ENCODE measurements at regions not wholly inside any gene's neighbourhood (a gene's known extent, or its start where the extent isn't known, plus 50 kb on each side); places are given as distances from the start of the nearest gene placed in this dataset.

DNA sequence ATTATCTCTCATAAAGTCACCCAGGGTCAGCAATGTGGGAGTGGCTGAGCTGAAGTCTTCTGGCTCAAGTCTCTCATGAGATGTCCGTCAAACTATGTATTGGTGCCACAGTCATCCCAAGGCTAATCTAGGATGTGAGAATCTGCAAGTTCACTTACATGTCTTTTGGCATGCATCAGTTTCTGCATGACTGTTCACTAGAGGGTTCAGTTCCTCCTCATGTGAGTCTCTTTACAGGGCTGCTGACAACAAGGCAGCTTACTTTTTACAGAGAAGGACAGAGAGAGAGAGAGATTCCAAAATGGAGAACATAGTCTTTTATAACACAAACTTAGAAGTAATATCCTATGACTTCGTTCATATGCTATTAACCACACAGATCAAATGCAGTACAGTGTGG, 328.8 kb upstream of the SLITRK1 start:
- DNase-seq (ENCODE audit: low spot score) (no peak), ATAC-seq (no peak)
- intact Hi-C loops (cut with DNase I): no loop called here

GRCh38 chr13:84208246-84208910, 326.1 kb upstream of the SLITRK1 start:
- intact Hi-C loops (cut with DNase I): no loop called here
- ATAC-seq (no peak), DNase-seq (ENCODE audit: low spot score) (no peak)

DNA sequence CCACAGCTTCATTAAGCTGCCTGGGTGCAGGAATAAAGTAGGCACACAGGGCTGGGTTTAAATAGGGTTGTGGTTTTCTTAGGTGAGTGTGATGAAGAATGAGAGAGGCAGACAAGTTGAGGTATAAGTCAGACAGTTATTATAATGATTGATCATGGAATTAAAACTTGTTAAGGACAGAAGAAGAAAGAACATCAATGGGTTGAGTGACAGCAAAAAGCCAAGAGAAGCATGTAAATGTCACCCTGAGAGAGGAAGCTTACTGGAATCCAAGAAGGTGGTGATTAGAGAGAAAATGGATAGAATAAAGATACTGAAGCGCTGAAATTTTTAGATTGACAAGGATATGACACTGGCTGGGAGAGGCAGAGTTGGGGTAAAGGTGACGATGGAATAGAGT, 325.2 kb upstream of the SLITRK1 start:
- DNase-seq (ENCODE audit: low spot score): no peak
- intact Hi-C loops (cut with DNase I): no loop called here
- ATAC-seq: no peak

DNA sequence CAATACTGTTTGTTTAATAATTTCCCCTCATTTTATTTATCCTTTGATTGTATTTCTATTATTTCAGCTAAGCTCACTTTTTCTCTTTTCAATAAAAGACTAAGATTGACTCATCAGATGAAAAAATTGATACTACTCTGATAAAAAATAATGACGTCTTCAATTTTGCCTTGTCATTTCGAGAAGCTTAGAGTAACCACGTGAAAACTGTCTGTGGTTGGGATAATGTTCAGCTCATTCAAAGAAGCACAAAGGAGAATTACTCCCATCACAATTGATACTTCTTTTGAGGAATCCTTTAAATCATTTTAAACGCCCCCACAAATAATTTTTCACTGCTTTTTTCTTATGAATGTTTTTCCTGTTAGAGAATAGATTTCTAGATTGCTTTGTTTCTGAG, 318.7 kb upstream of the SLITRK1 start:
- intact Hi-C loops (cut with DNase I): no loop called here
- ATAC-seq: no peak
- no peak for DNase-seq (ENCODE audit: low spot score)

DNA sequence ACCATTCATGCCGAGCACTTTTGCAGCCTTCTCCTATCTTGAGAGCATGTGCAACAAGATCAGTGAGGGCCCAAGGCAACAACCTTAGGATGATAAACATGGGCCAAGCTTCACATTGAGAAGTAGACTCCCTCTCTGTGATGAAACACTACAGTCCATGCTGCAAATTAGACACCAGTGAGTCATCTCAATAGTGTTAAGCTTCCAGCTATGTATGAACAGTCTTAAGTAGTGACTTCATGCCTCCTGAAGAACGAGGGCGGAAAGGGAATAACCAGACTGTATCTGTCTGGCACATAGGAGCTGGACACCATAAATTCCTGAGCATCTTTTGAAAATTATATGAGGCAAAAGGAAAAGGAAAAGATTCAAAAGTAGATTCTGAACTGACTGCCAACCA, 309.9 kb upstream of the SLITRK1 start:
- ATAC-seq: no peak
- intact Hi-C loops (cut with DNase I): no loop called here
- DNase-seq (ENCODE audit: low spot score): no peak

DNA sequence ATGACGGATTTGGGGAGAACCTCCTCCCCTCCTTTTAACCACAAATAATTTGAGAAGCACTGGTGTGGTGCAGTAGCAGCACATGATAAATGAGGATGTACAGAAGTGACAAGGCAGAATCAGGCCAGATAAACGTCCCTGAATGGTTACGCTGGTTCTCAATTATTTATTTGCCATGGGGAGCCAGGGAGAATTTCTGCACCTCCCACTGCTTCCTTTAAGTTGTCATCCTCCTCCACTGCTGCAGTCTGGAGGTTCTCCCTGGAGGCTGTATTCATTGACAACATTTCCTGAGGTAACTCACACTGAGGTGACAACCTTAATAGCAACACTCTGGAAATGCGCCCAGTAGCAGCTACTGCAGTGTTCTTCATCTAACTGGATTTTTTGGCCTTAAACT, 308.9 kb upstream of the SLITRK1 start:
- intact Hi-C loops (cut with DNase I): no loop called here
- DNase-seq (ENCODE audit: low spot score): no peak
- no peak for ATAC-seq

DNA sequence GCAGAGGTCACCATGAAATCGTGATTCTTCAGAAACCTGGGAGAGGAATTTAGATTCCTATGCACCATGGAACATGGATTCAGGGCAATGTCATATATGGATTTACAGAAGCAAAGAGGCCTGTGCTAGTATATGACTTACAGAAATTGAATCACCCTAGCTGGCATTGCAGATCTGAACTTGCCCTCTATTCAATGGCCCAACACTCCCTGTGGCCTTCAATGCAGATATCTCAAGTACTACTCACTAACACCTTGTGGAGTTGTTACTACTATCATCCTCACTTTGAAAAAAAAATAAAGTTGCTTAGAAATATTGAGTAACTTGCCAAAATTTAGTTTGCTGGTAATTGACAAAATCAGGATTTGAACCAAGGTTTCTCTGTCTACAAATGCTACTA, 305.4 kb upstream of the SLITRK1 start:
- ATAC-seq: no peak
- intact Hi-C loops (cut with DNase I): no loop called here
- DNase-seq (ENCODE audit: low spot score): no peak

DNA sequence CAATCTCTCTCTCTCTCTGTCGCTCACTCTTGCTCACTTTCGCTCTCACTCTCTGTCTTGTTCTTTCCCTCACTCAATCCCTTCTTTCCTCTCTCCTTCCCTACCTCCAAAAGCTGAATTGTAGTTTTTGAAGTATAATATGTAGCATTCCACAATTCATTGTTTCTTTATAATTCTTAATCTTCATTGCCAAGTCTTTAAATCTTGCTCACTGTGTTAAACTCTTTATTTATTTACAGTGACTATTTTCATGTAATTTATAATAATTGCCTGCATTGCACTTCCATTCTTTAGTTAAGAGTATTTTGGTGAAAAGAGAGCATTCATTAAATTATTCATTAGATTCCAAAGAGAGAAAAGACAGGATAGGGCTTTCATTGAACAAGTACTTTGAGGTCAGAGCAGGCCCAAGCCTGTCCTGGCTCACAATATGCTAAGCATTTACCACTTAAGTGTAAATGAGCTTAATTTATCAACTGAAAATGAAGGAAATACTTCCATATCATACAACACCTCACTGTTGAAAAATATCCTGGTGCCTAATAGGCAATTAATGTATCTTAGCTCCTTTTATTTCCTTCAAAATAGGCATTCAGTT, 257.4 kb upstream of the SLITRK1 start:
- no peak for DNase-seq (ENCODE audit: low spot score)
- intact Hi-C loops (cut with DNase I): no loop called here
- ATAC-seq: no peak

DNA sequence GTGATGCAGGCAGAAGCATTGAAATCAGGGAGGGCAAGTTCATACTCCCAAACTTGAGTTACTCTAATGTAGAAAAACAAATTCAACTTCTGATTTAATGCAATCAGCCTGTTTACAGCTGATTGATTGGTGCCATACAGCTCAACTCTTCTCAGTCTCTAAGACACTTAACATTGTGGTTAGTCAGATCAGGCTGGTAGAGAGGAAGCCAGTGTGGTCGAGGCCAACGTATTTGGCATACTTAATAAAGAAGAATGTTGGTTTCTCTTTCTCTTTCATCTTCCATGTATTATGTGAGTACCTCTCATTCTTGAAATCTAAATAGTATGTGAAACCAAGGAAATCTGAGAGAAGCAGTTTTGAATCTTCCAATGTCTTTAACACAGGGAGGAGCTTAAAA, 255.0 kb upstream of the SLITRK1 start:
- ATAC-seq (no peak), DNase-seq (ENCODE audit: low spot score) (no peak)
- intact Hi-C loops (cut with DNase I): no loop called here

DNA sequence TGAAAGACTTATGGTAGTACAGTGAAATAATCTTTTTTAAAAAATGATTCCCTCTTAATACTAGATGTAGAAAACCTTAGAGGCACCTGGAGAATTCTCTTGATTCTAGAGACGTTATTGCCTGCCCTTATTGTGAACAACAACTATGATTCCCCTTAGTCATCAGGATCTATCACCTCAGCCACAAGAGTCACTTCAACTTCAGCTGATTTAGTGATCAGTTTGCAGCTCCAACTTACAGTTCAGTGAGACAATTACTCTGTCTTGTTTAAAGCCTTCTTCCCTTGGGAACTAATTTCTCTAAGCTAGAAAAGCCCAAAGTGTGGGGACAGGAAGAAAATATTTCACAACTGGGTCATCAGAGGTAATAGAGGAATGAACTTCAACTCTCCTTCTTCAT, 254.3 kb upstream of the SLITRK1 start:
- ATAC-seq (no peak), DNase-seq (ENCODE audit: low spot score) (no peak)
- intact Hi-C loops (cut with DNase I): no loop called here

GRCh38 chr13:84132491-84132890, 250.2 kb upstream of the SLITRK1 start:
- DNase-seq (ENCODE audit: low spot score) (no peak), ATAC-seq (no peak)
- intact Hi-C loops (cut with DNase I): no loop called here

DNA sequence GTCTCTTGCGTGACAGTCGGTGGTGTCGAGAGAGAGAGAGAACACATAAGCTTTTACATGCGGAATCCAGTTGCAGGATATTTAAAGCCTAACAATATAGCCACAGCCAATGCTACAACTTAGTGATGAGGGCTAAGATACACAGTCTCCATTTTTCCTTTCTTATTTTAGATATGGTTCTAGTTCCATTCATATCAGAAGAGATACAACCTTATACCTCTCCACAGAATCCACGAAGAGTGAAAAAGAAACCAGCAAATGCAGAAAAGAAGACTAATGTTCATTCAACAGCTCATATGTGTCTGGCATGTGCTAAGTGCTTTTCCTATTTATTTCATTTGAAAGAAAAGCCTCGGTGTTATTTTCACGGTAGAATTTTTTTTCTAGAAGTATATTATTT, 249.0 kb upstream of the SLITRK1 start:
- intact Hi-C loops (cut with DNase I): no loop called here
- no peak for DNase-seq (ENCODE audit: low spot score)
- ATAC-seq: no peak

GRCh38 chr13:84130495-84131114, 248.3 kb upstream of the SLITRK1 start:
- no peak for ATAC-seq
- no peak for DNase-seq (ENCODE audit: low spot score)
- intact Hi-C loops (cut with DNase I): no loop called here

DNA sequence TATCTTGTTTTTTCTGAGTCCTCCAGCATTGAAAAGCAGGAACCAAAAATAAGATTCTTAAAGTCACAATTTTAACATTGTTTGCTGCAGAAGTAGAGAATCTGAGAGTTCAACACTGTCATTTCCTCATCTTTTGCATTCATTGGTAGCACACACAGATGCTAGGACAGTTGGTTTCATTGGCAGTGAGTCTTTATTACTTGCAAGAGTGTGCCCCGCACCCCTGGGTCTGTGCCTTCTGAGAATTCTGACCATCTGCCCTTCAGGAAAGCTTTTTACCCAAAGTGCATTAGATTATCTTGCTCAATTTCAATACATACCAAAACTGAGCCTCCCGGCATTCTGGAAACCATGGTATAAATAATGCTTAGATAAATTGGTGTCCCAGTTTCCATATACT, 247.7 kb upstream of the SLITRK1 start:
- DNase-seq (ENCODE audit: low spot score) (no peak), ATAC-seq (no peak)
- intact Hi-C loops (cut with DNase I): no loop called here

GRCh38 chr13:84127597-84128128, 245.4 kb upstream of the SLITRK1 start:
- ATAC-seq: no peak
- DNase-seq (ENCODE audit: low spot score): no peak
- intact Hi-C loops (cut with DNase I): no loop called here

- no peak for DNase-seq (ENCODE audit: low spot score)
- intact Hi-C loops (cut with DNase I): no loop called here
- ATAC-seq: no peak
Observed at GRCh38 chr13:84126671-84127171, 244.4 kb upstream of the SLITRK1 start.

GRCh38 chr13:84121456-84121855, 239.2 kb upstream of the SLITRK1 start:
- no peak for DNase-seq (ENCODE audit: low spot score)
- intact Hi-C loops (cut with DNase I): no loop called here
- ATAC-seq: no peak

- ATAC-seq (no peak), DNase-seq (ENCODE audit: low spot score) (no peak)
- intact Hi-C loops (cut with DNase I): no loop called here
Observed at GRCh38 chr13:84118839-84119409, 236.7 kb upstream of the SLITRK1 start.

GRCh38 chr13:84098273-84098672, 216.0 kb upstream of the SLITRK1 start:
- intact Hi-C loops (cut with DNase I): no loop called here
- no peak for DNase-seq (ENCODE audit: low spot score)
- no peak for ATAC-seq

GRCh38 chr13:84097148-84097547, 214.9 kb upstream of the SLITRK1 start:
- ATAC-seq (no peak), DNase-seq (ENCODE audit: low spot score) (no peak)
- intact Hi-C loops (cut with DNase I): no loop called here

Data from sciatic nerve (tissue), 2 donors.